ENCODE measurements at regions not wholly inside any gene's neighbourhood (a gene's known extent, or its start where the extent isn't known, plus 50 kb on each side); places are given as distances from the start of the nearest gene placed in this dataset.

- DNase-seq (ENCODE audit: low read depth in 3 of 3) = no peak
Measured at GRCh38 chr6:150651808-150652470, 52.3 kb downstream of the PLEKHG1 start.

GRCh38 chr6:150652848-150653613 is 53.3 kb downstream of the PLEKHG1 start:
- DNase-seq (ENCODE audit: low read depth in 3 of 3) = no peak

GRCh38 chr6:150654608-150655007 is 54.9 kb downstream of the PLEKHG1 start:
- DNase-seq (ENCODE audit: low read depth in 3 of 3) = no peak

GRCh38 chr6:150656156-150656555 is 56.5 kb downstream of the PLEKHG1 start:
- no peak for DNase-seq (ENCODE audit: low read depth in 3 of 3)

GRCh38 chr6:150658421-150658820 is 58.7 kb downstream of the PLEKHG1 start:
- DNase-seq (ENCODE audit: low read depth in 3 of 3) = no peak

- DNase-seq (ENCODE audit: low read depth in 3 of 3) = no peak
Measured at GRCh38 chr6:150659046-150659763, 59.5 kb downstream of the PLEKHG1 start.

- no peak for DNase-seq (ENCODE audit: low read depth in 3 of 3)
Measured at GRCh38 chr6:150661216-150662007, 61.7 kb downstream of the PLEKHG1 start.

- no peak for DNase-seq (ENCODE audit: low read depth in 3 of 3)
Measured at GRCh38 chr6:150662814-150663213, 63.1 kb downstream of the PLEKHG1 start.

GRCh38 chr6:150664091-150664490 is 64.4 kb downstream of the PLEKHG1 start:
- no peak for DNase-seq (ENCODE audit: low read depth in 3 of 3)

GRCh38 chr6:150666071-150666470 is 66.4 kb downstream of the PLEKHG1 start:
- DNase-seq (ENCODE audit: low read depth in 3 of 3) = no peak

GRCh38 chr6:150667359-150667758 is 67.7 kb downstream of the PLEKHG1 start:
- no peak for DNase-seq (ENCODE audit: low read depth in 3 of 3)

- no peak for DNase-seq (ENCODE audit: low read depth in 3 of 3)
Measured at GRCh38 chr6:150667977-150668716, 68.5 kb downstream of the PLEKHG1 start.

- no peak for DNase-seq (ENCODE audit: low read depth in 3 of 3)
Measured at GRCh38 chr6:150668900-150669302, 69.2 kb downstream of the PLEKHG1 start.

GRCh38 chr6:150670311-150670710 is 70.6 kb downstream of the PLEKHG1 start:
- DNase-seq (ENCODE audit: low read depth in 3 of 3) = no peak

- no peak for DNase-seq (ENCODE audit: low read depth in 3 of 3)
Measured at GRCh38 chr6:150672800-150673199, 73.1 kb downstream of the PLEKHG1 start.

GRCh38 chr6:150673720-150674346 is 74.1 kb downstream of the PLEKHG1 start:
- DNase-seq (ENCODE audit: low read depth in 3 of 3) = no peak

GRCh38 chr6:150676344-150676743 is 76.7 kb downstream of the PLEKHG1 start:
- no peak for DNase-seq (ENCODE audit: low read depth in 3 of 3)

- no peak for DNase-seq (ENCODE audit: low read depth in 3 of 3)
Measured at GRCh38 chr6:150676772-150677171, 77.1 kb downstream of the PLEKHG1 start.

- no peak for DNase-seq (ENCODE audit: low read depth in 3 of 3)
Measured at GRCh38 chr6:150680510-150680909, 80.8 kb downstream of the PLEKHG1 start.

GRCh38 chr6:150681578-150682395 is 82.1 kb downstream of the PLEKHG1 start:
- DNase-seq (ENCODE audit: low read depth in 3 of 3) = no peak
